ENCODE measurements at regions not wholly inside any gene's neighbourhood (a gene's known extent, or its start where the extent isn't known, plus 50 kb on each side); places are given as distances from the start of the nearest gene placed in this dataset.

DNA sequence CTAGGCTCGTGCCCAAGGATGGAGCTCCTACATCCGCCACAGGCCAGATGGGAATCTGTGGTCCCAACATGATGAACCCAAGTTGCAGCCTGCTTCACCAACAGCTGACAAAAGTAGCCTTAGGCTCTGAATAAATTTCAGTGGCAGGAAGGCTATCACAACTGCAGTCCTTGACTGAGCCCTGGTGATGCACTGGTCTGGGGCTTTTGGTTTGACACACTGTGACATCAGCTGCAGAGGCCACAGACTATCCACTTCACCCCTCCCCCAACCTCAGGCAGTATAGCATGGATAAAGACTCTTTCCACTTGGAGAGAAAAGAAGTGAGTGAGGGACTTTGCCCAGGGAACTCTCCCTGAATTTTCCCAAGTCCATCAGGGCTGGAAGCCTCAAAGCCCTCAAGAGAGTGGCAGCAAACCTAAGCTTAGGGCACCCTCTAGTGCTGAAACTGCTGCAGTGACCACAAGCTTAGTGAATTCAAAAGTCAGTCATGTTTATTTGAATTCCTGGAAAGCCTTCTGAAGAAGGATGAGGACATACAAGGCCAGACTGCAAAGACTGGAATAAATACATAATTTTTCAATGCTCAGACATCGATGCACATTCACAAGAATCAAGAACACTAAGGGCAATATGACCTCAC lies 135.0 kb upstream of the TENT5D start:
- no peak for TF ChIP-seq POLR2A (IDR thresholded peaks at IDR 0.05)
- TF ChIP-seq, protein P1, sequence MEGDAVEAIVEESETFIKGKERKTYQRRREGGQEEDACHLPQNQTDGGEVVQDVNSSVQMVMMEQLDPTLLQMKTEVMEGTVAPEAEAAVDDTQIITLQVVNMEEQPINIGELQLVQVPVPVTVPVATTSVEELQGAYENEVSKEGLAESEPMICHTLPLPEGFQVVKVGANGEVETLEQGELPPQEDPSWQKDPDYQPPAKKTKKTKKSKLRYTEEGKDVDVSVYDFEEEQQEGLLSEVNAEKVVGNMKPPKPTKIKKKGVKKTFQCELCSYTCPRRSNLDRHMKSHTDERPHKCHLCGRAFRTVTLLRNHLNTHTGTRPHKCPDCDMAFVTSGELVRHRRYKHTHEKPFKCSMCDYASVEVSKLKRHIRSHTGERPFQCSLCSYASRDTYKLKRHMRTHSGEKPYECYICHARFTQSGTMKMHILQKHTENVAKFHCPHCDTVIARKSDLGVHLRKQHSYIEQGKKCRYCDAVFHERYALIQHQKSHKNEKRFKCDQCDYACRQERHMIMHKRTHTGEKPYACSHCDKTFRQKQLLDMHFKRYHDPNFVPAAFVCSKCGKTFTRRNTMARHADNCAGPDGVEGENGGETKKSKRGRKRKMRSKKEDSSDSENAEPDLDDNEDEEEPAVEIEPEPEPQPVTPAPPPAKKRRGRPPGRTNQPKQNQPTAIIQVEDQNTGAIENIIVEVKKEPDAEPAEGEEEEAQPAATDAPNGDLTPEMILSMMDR (IDR thresholded peaks at IDR 0.05), result peak in 8 of 12 donors; percentile 8 to 37 (median 30)
